A549 (cell line): ENCODE measurements at regions not wholly inside any gene's neighbourhood (a gene's known extent, or its start where the extent isn't known, plus 50 kb on each side); places are given as distances from the start of the nearest gene placed in this dataset.

Experiments
- ATAC-seq, 2 experiments: fragments of 200-7000 bp in 1 of 2; fragments of >200 bp in 1 of 2; cut with Nextera tagmentation in 1 of 2; cut with Tn5 transposase in 1 of 2; 3 replicates each; pipeline versions ENCODE4 v1.8.0 to v1.9.1; 2018 to 2020; ENCODE audit warnings: mild to moderate bottlenecking in 1 of 2, moderate library complexity in 1 of 2
- CTCF ChIA-PET: fragments of 300-600 bp; sonication (Branson Sonifier 250); formaldehyde crosslinking; extraction: SDS; loops from one replicate; lab custom pipeline; 2021; ENCODE audit warnings: antibody characterized with exemption, inconsistent platforms; lab: Yijun Ruan, JAX
- POLR2A ChIA-PET: fragments of 350-600 bp; formaldehyde crosslinking; extraction: SDS; loops from one replicate; lab custom pipeline; 2021; ENCODE audit warnings: antibody characterized with exemption, inconsistent platforms; lab: Yijun Ruan, JAX
- DNase-seq, 2 experiments: peaks; one replicate each; pipeline versions ENCODE4 v3.0.0 to v3.0.0-alpha.2; 2011 to 2016; ENCODE audit warnings: low read depth in 1 of 2, low spot score in 1 of 2
- FAIRE-seq: peaks from 2 replicates; lab custom pipeline; 2011; peaks lifted over from hg19 to GRCh38; lab: Jason Lieb, UNC
- H3K27ac ChIP-seq, 2 experiments: fragments of >200 bp; sonication (Bioruptor Twin); formaldehyde crosslinking; 3 replicates each; pipeline ENCODE4 v1.5.1; 2016 to 2017
- H3K4me1 ChIP-seq: fragments of >200 bp; sonication (Bioruptor Twin); formaldehyde crosslinking; 3 replicates; pipeline ENCODE4 v1.6.1; 2016
- H3K4me2 ChIP-seq: fragments of >200 bp; sonication (Bioruptor Twin); formaldehyde crosslinking; 3 replicates; pipeline ENCODE4 v1.6.1; 2016
- H3K4me3 ChIP-seq: fragments of >200 bp; sonication (Bioruptor Twin); formaldehyde crosslinking; 3 replicates; pipeline ENCODE4 v1.5.1; 2016
- H3K9me3 ChIP-seq: fragments of >200 bp; sonication (Bioruptor Twin); formaldehyde crosslinking; 3 replicates; pipeline ENCODE4 v1.6.1; 2016
- CEBPB ChIP-seq, 2 experiments: fragments of >200 bp in 1 of 2; sonication (Bioruptor Twin) in 1 of 2; formaldehyde crosslinking in 1 of 2; IDR thresholded peaks; 2 replicates each; pipeline ENCODE4 v1.6.1; 2012 to 2016
- EHMT2 ChIP-seq: fragments of 200-600 bp; sonication (generic); IDR thresholded peaks from 2 replicates; pipeline ENCODE4 v1.6.1; 2016; ENCODE audit warnings: antibody characterized with exemption, low read depth, mild to moderate bottlenecking, moderate library complexity
- ELK1 ChIP-seq: fragments of 150-350 bp; IDR thresholded peaks from 2 replicates; pipeline ENCODE4 v1.6.1; 2014; ENCODE audit warnings: low read depth, mild to moderate bottlenecking, low read length
- FOSL2 ChIP-seq, 2 experiments: fragments of 450-650 bp in 1 of 2; fragments of >200 bp in 1 of 2; sonication (Bioruptor Twin) in 1 of 2; formaldehyde crosslinking; IDR thresholded peaks; 2 replicates each; pipeline versions ENCODE4 v1.5.0 to v1.6.1; 2016 to 2020; ENCODE audit warnings: mild to moderate bottlenecking in 1 of 2, moderate library complexity in 1 of 2
- HOXA7 ChIP-seq: fragments of 250-450 bp; sonication (Bioruptor Pico); IDR thresholded peaks from 2 replicates; pipeline ENCODE4 v1.5.0; 2020; ENCODE audit warnings: mild to moderate bottlenecking, moderate library complexity
- MAZ ChIP-seq: fragments of 150-350 bp; IDR thresholded peaks from 2 replicates; pipeline ENCODE4 v1.6.1; 2014; ENCODE audit warnings: antibody characterized with exemption, low read depth, low read length, borderline replicate concordance
- MYC ChIP-seq: IDR thresholded peaks from 2 replicates; pipeline ENCODE4 v1.6.1; 2012; ENCODE audit warnings: mild to moderate bottlenecking, inconsistent platforms, low read length, improper control_type of control experiment, borderline replicate concordance
- NR3C1 ChIP-seq: fragments of >200 bp; sonication (Bioruptor Twin); formaldehyde crosslinking; IDR thresholded peaks from 3 replicates; pipeline ENCODE4 v1.6.1; 2017
- PBX3 ChIP-seq: IDR thresholded peaks from 2 replicates; pipeline ENCODE4 v1.6.1; 2012
- PHF8 ChIP-seq: fragments of 200-600 bp; sonication (generic); IDR thresholded peaks from 2 replicates; pipeline ENCODE4 v1.6.1; 2016; ENCODE audit warnings: low read depth, mild to moderate bottlenecking, antibody characterized with exemption, moderate library complexity, borderline replicate concordance
- POLR2AphosphoS2 ChIP-seq: conservative IDR thresholded peaks from 2 replicates; pipeline ENCODE4 v1.6.1; 2012; ENCODE audit warnings: low read length, improper control_type of control experiment, inconsistent platforms
- REST ChIP-seq: fragments of 200-600 bp; sonication (generic); IDR thresholded peaks from 2 replicates; pipeline ENCODE4 v1.6.1; 2016; ENCODE audit warnings: antibody characterized with exemption, mild to moderate bottlenecking, moderate library complexity
- RNF2 ChIP-seq: fragments of 200-600 bp; sonication (generic); IDR thresholded peaks from 2 replicates; pipeline ENCODE4 v1.6.1; 2016; ENCODE audit warnings: low read depth, mild to moderate bottlenecking, antibody characterized with exemption, moderate library complexity, borderline replicate concordance
- TFCP2L1 ChIP-seq: fragments of 250-450 bp; sonication (Bioruptor Pico); IDR thresholded peaks from 2 replicates; pipeline ENCODE4 v1.5.0; 2021; ENCODE audit warnings: mild to moderate bottlenecking
- ZFP36 ChIP-seq: fragments of 450-650 bp; IDR thresholded peaks from 2 replicates; pipeline ENCODE4 v1.6.1; 2014; ENCODE audit warnings: borderline replicate concordance; ENCODE audit not compliant: partially characterized antibody
- WGBS: methylation state at CpG from one replicate; pipeline ENCODE4 v1.1.6; 2017; ENCODE audit errors: missing lambda C conversion rate; 5-methylcytosine and 5-hydroxymethylcytosine counted together

- DNase-seq, result no peak
- ChIA-PET CTCF (interaction anchor here (0.7 to 1.7 kb wide), 4 partner anchors 13 to 162 kb away, joined by 3 to 6 read pairs (median 4); no protein-coding TSS in a partner anchor), POLR2A (no interaction called here)
- WGBS, result 50% methylated on average over 2 of the region's 2 CpGs
- Histone ChIP-seq H3K27ac (no peak overlapping the region), H3K4me1 (peaks cover 21% of the 10 kb centered on the region; the same call in 2 of the 3 replicates), H3K4me3 (no peak overlapping the region), H3K4me2 (no peak overlapping the region), H3K9me3 (peaks cover 6% of the 10 kb centered on the region)
- TF ChIP-seq PBX3, result no peak
- no peak for TF ChIP-seq REST
- TF ChIP-seq RNF2, result no peak
- TF ChIP-seq ELK1, result no peak
- TF ChIP-seq FOSL2 (IDR thresholded peaks at IDR 0.05), result no peak
- TF ChIP-seq FOSL2 (CRISPR knock-in tag; IDR thresholded peaks at IDR 0.05), result no peak
- TF ChIP-seq PHF8, result no peak
- TF ChIP-seq NR3C1, result no peak
- TF ChIP-seq ZFP36, result no peak
- no peak for TF ChIP-seq MYC
- no peak for TF ChIP-seq CEBPB (IDR thresholded peaks at IDR 0.05)
- TF ChIP-seq HOXA7 (CRISPR knock-in tag), result no peak
- no peak for TF ChIP-seq TFCP2L1 (CRISPR knock-in tag)
- FAIRE-seq, result no peak
- ATAC-seq, result no peak
Measured at GRCh38 chr15:70423267-70423666, 325.6 kb upstream of the TLE3 start.

- Histone ChIP-seq H3K9me3 (peaks cover 5% of the 10 kb centered on the region; the same call in 1 of the 3 replicates), H3K4me2 (no peak overlapping the region), H3K4me1 (peaks cover 12% of the 10 kb centered on the region; the same call in 2 of the 3 replicates), H3K27ac (no peak overlapping the region), H3K4me3 (no peak overlapping the region)
- 55% methylated on average over 4 of the region's 4 CpGs for WGBS
- ATAC-seq (no peak), FAIRE-seq (no peak), DNase-seq (no peak)
- ChIA-PET POLR2A (no interaction called here), CTCF (interaction anchor here (1.2 to 1.7 kb wide), 3 partner anchors 12 to 65 kb away, joined by 3 to 6 read pairs (median 3); no protein-coding TSS in a partner anchor)
- TF ChIP-seq POLR2AphosphoS2 (no peak), MAZ (no peak), ELK1 (no peak), EHMT2 (no peak)
Measured at GRCh38 chr15:70422342-70422741, 324.6 kb upstream of the TLE3 start.
